ENCODE measurements at regions not wholly inside any gene's neighbourhood (a gene's known extent, or its start where the extent isn't known, plus 50 kb on each side); places are given as distances from the start of the nearest gene placed in this dataset.
A peak's percentile ranks its signal among the peaks of the same experiment; 100 is the strongest.

- Histone ChIP-seq H3K27ac (ENCODE audit: low read length) (no peak overlapping the region), H3K9me3 (ENCODE audit: control insufficient read depth, insufficient read depth, low read length) (no peaks in the 10 kb centered on the region), H3K36me3 (ENCODE audit: control insufficient read depth, insufficient read depth, low read length) (no peaks in the 10 kb centered on the region), H3K4me3 (ENCODE audit: low read length) (no peak overlapping the region), H3K27me3 (ENCODE audit: control insufficient read depth, insufficient read depth, low read length) (no peaks in the 10 kb centered on the region), H3K4me1 (ENCODE audit: control insufficient read depth, insufficient read depth, low read length) (no peaks in the 10 kb centered on the region)
- intact Hi-C loops (cut with micrococcal nuclease), result no loop called here
- Mint-ChIP-seq H3K27me3 (ENCODE audit: low read depth in 2 of 2) (peaks cover 0 to 16% of the 10 kb centered on the region in 2 donors), H3K27ac (no peak overlapping the region), H3K4me3 (no peak overlapping the region), H3K36me3 (peaks cover 18% of the 10 kb centered on the region), H3K9me3 (peaks cover 2 to 8% of the 10 kb centered on the region in 2 donors), H3K4me1 (no peaks in the 10 kb centered on the region)
- no peak for ATAC-seq
- TF ChIP-seq CTCF (IDR thresholded peaks at IDR 0.05), result no peak
- no peak for DNase-seq
- WGBS (ENCODE audit: insufficient coverage), result 95% methylated on average over 3 of the region's 4 CpGs
These were observed 147.3 kb upstream of the PLXNA4 start for GRCh38 chr7:132723506-132724081.

GRCh38 chr7:132720835-132721234 is 144.6 kb upstream of the PLXNA4 start:
- Mint-ChIP-seq H3K4me3 (no peak overlapping the region), H3K27ac (no peak overlapping the region), H3K27me3 (ENCODE audit: low read depth in 2 of 2) (peaks cover 0 to 20% of the 10 kb centered on the region in 2 donors), H3K4me1 (no peaks in the 10 kb centered on the region), H3K36me3 (peaks cover 18% of the 10 kb centered on the region), H3K9me3 (peaks cover 2 to 8% of the 10 kb centered on the region in 2 donors)
- 76% methylated on average over 5 of the region's 5 CpGs for WGBS (ENCODE audit: insufficient coverage)
- Histone ChIP-seq H3K4me3 (ENCODE audit: low read length) (no peak overlapping the region), H3K4me1 (ENCODE audit: control insufficient read depth, insufficient read depth, low read length) (no peaks in the 10 kb centered on the region), H3K36me3 (ENCODE audit: control insufficient read depth, insufficient read depth, low read length) (no peaks in the 10 kb centered on the region), H3K27ac (ENCODE audit: low read length) (no peak overlapping the region), H3K27me3 (ENCODE audit: control insufficient read depth, insufficient read depth, low read length) (no peaks in the 10 kb centered on the region), H3K9me3 (ENCODE audit: control insufficient read depth, insufficient read depth, low read length) (no peaks in the 10 kb centered on the region)
- no peak for DNase-seq
- intact Hi-C loops (cut with micrococcal nuclease), result no loop called here
- TF ChIP-seq CTCF (IDR thresholded peaks at IDR 0.05), result no peak
- ATAC-seq, result no peak

- ATAC-seq, result no peak
- no peaks in the 10 kb centered on the region for H3K9me3 ChIP-seq (ENCODE audit: control insufficient read depth, insufficient read depth, low read length)
- no peak overlapping the region for H3K4me3 ChIP-seq (ENCODE audit: low read length)
- Mint-ChIP-seq H3K27me3 (ENCODE audit: low read depth in 2 of 2) (peaks cover 0 to 5% of the 10 kb centered on the region in 2 donors), H3K4me3 (no peak overlapping the region), H3K4me1 (no peaks in the 10 kb centered on the region), H3K36me3 (peaks cover 3% of the 10 kb centered on the region), H3K9me3 (peaks cover under 1 to 1% of the 10 kb centered on the region in 2 donors), H3K27ac (no peak overlapping the region)
- 100% methylated on average over 3 of the region's 3 CpGs for WGBS (ENCODE audit: insufficient coverage)
- H3K27ac ChIP-seq (ENCODE audit: low read length), result no peak overlapping the region
- DNase-seq, result no peak
- no peaks in the 10 kb centered on the region for H3K27me3 ChIP-seq (ENCODE audit: control insufficient read depth, insufficient read depth, low read length)
- TF ChIP-seq CTCF (IDR thresholded peaks at IDR 0.05), result no peak
- no peaks in the 10 kb centered on the region for H3K36me3 ChIP-seq (ENCODE audit: control insufficient read depth, insufficient read depth, low read length)
- H3K4me1 ChIP-seq (ENCODE audit: control insufficient read depth, insufficient read depth, low read length), result no peaks in the 10 kb centered on the region
- intact Hi-C loops (cut with micrococcal nuclease), result no loop called here
These were observed 137.6 kb upstream of the PLXNA4 start for GRCh38 chr7:132713893-132714292.

GRCh38 chr7:132709971-132710567 is 133.8 kb upstream of the PLXNA4 start:
- Mint-ChIP-seq H3K4me3 (no peak overlapping the region), H3K4me1 (no peaks in the 10 kb centered on the region), H3K27ac (no peak overlapping the region), H3K27me3 (ENCODE audit: low read depth in 2 of 2) (no peaks in the 10 kb centered on the region), H3K36me3 (no peaks in the 10 kb centered on the region), H3K9me3 (no peaks in the 10 kb centered on the region)
- DNase-seq (peak in 1 of 2 donors; percentile 46), ATAC-seq (no peak)
- intact Hi-C loops (cut with micrococcal nuclease), result loop anchor here (2.0 kb wide), 2 partner anchors 521 to 725 kb away; no protein-coding TSS in a partner anchor
- Histone ChIP-seq H3K4me3 (ENCODE audit: low read length) (no peak overlapping the region), H3K36me3 (ENCODE audit: control insufficient read depth, insufficient read depth, low read length) (no peaks in the 10 kb centered on the region), H3K27me3 (ENCODE audit: control insufficient read depth, insufficient read depth, low read length) (no peaks in the 10 kb centered on the region), H3K4me1 (ENCODE audit: control insufficient read depth, insufficient read depth, low read length) (no peaks in the 10 kb centered on the region), H3K27ac (ENCODE audit: low read length) (no peak overlapping the region), H3K9me3 (ENCODE audit: control insufficient read depth, insufficient read depth, low read length) (no peaks in the 10 kb centered on the region)
- WGBS (ENCODE audit: insufficient coverage), result 65% methylated on average over 4 of the region's 7 CpGs
- no peak for TF ChIP-seq CTCF (IDR thresholded peaks at IDR 0.05)
